GM23248 (cell line): ENCODE measurements at regions not wholly inside any gene's neighbourhood (a gene's known extent, or its start where the extent isn't known, plus 50 kb on each side); places are given as distances from the start of the nearest gene placed in this dataset.

Experiments
- DNase-seq: peaks from one replicate; pipeline ENCODE4 v3.0.0-alpha.2; 2015
- H2AFZ ChIP-seq: fragments of 200-600 bp; sonication (generic); 2 replicates; pipeline ENCODE4 v1.6.1; 2016; ENCODE audit warnings: antibody characterized with exemption
- H3F3A ChIP-seq: fragments of 200-600 bp; sonication (generic); 2 replicates; pipeline ENCODE4 v1.6.1; 2016; ENCODE audit warnings: mild to moderate bottlenecking, antibody characterized with exemption, mixed run types; ENCODE audit not compliant: insufficient read depth
- H3K27ac ChIP-seq: fragments of 200-600 bp; sonication (generic); 2 replicates; pipeline ENCODE4 v1.5.1; 2016; ENCODE audit warnings: mild to moderate bottlenecking
- H3K27me3 ChIP-seq: fragments of 200-600 bp; sonication (generic); replicated peaks from 2 replicates; pipeline ENCODE4 v1.6.1; 2016; ENCODE audit warnings: mild to moderate bottlenecking; ENCODE audit not compliant: insufficient read depth
- H3K36me3 ChIP-seq: fragments of 200-600 bp; sonication (generic); 2 replicates; pipeline ENCODE4 v1.6.1; 2016; ENCODE audit warnings: low read depth, mild to moderate bottlenecking
- H3K4me1 ChIP-seq: fragments of 200-600 bp; sonication (generic); 2 replicates; pipeline ENCODE4 v1.6.1; 2016; ENCODE audit warnings: mild to moderate bottlenecking; ENCODE audit not compliant: insufficient read depth
- H3K4me2 ChIP-seq: fragments of 200-600 bp; sonication (generic); one replicate; pipeline ENCODE4 v1.6.1; 2016; ENCODE audit warnings: mild to moderate bottlenecking; ENCODE audit not compliant: unreplicated experiment
- H3K4me3 ChIP-seq: fragments of 200-600 bp; sonication (generic); 2 replicates; pipeline ENCODE4 v1.5.1; 2016; ENCODE audit warnings: mild to moderate bottlenecking
- H3K79me2 ChIP-seq: fragments of 200-600 bp; sonication (generic); 2 replicates; pipeline ENCODE4 v1.6.1; 2016; ENCODE audit warnings: mild to moderate bottlenecking; ENCODE audit not compliant: insufficient read depth
- H3K9ac ChIP-seq: fragments of 200-600 bp; sonication (generic); 2 replicates; pipeline ENCODE4 v1.6.1; 2016; ENCODE audit warnings: mild to moderate bottlenecking
- H3K9me2 ChIP-seq: fragments of 200-600 bp; sonication (generic); 2 replicates; pipeline ENCODE4 v1.6.1; 2016; ENCODE audit warnings: mixed run types, mild to moderate bottlenecking, moderate library complexity; ENCODE audit not compliant: insufficient read depth
- H3K9me3 ChIP-seq: fragments of 200-600 bp; sonication (generic); one replicate; pipeline ENCODE4 v1.6.1; 2017; ENCODE audit warnings: low read depth
- H4K20me1 ChIP-seq: fragments of 200-600 bp; sonication (generic); 2 replicates; pipeline ENCODE4 v1.6.0; 2016; ENCODE audit not compliant: insufficient read depth
- EZH2 ChIP-seq: fragments of 200-600 bp; sonication (generic); IDR thresholded peaks from 2 replicates; pipeline ENCODE4 v1.6.1; 2018; ENCODE audit warnings: antibody characterized with exemption, mild to moderate bottlenecking; ENCODE audit not compliant: insufficient read depth, poor library complexity, severe bottlenecking
- EZH2phosphoT487 ChIP-seq: fragments of 200-600 bp; sonication (generic); IDR thresholded peaks from 2 replicates; pipeline ENCODE4 v1.6.1; 2018; ENCODE audit warnings: antibody characterized with exemption, moderate library complexity, mild to moderate bottlenecking, low read depth; ENCODE audit not compliant: insufficient read depth
- WGBS, 2 experiments: methylation state at CpG; one replicate each; pipeline ENCODE4 v1.1.6; 2015 to 2017; ENCODE audit warnings: low lambda C conversion rate in 2 of 2, low coverage in 1 of 2; ENCODE audit errors: missing lambda C conversion rate in 2 of 2; 5-methylcytosine and 5-hydroxymethylcytosine counted together
- in situ Hi-C: fragments of 300-500 bp; cut with MboI; formaldehyde crosslinking; loops from 2 replicates; pipeline ENCODE4 v1.15.0; 2020

GRCh38 chrY:7692701-7693100 lies 781.1 kb upstream of the AMELY start:
- Histone ChIP-seq H4K20me1 (no peaks in the 10 kb centered on the region), H3K27ac (no peak overlapping the region), H3F3A (no peaks in the 10 kb centered on the region), H3K36me3 (no peaks in the 10 kb centered on the region), H3K27me3 (no peaks in the 10 kb centered on the region), H3K79me2 (no peaks in the 10 kb centered on the region), H2AFZ (no peak overlapping the region), H3K9me3 (no peaks in the 10 kb centered on the region), H3K4me3 (no peak overlapping the region), H3K9me2 (no peaks in the 10 kb centered on the region), H3K4me1 (no peaks in the 10 kb centered on the region), H3K9ac (no peak overlapping the region), H3K4me2 (no peak overlapping the region)
- TF ChIP-seq EZH2 (no peak), EZH2phosphoT487 (no peak)
- in situ Hi-C loops = no loop called here
- DNase-seq = no peak
- WGBS, 2 experiments = 67% methylated on average over 1 of the region's 1 CpG

GRCh38 chrY:7687086-7687485 lies 775.5 kb upstream of the AMELY start:
- Histone ChIP-seq H3K9me3 (no peaks in the 10 kb centered on the region), H3K4me2 (no peak overlapping the region), H3K27me3 (no peaks in the 10 kb centered on the region), H3K9me2 (no peaks in the 10 kb centered on the region), H3F3A (peaks cover 8% of the 10 kb centered on the region), H3K79me2 (no peaks in the 10 kb centered on the region), H3K4me3 (no peak overlapping the region), H2AFZ (no peak overlapping the region), H3K9ac (no peak overlapping the region), H3K27ac (no peak overlapping the region), H3K4me1 (peaks cover 14% of the 10 kb centered on the region), H3K36me3 (no peaks in the 10 kb centered on the region), H4K20me1 (no peaks in the 10 kb centered on the region)
- TF ChIP-seq EZH2phosphoT487 = no peak
- TF ChIP-seq EZH2 = no peak
- in situ Hi-C loops = no loop called here
- WGBS, 2 experiments = 86 to 94% methylated on average over 3 of the region's 3 CpGs
- DNase-seq = no peak

GRCh38 chrY:7684546-7684945 lies 773.0 kb upstream of the AMELY start:
- DNase-seq = no peak
- Histone ChIP-seq H3F3A (peaks cover 17% of the 10 kb centered on the region), H3K36me3 (no peaks in the 10 kb centered on the region), H3K4me1 (peaks cover 23% of the 10 kb centered on the region), H3K9me3 (no peaks in the 10 kb centered on the region), H3K79me2 (no peaks in the 10 kb centered on the region), H2AFZ (no peak overlapping the region), H3K27me3 (no peaks in the 10 kb centered on the region), H3K4me3 (no peak overlapping the region), H3K4me2 (no peak overlapping the region), H3K27ac (no peak overlapping the region), H3K9ac (no peak overlapping the region), H4K20me1 (no peaks in the 10 kb centered on the region), H3K9me2 (no peaks in the 10 kb centered on the region)
- 96 to 100% methylated on average over 2 of the region's 2 CpGs for WGBS, 2 experiments
- TF ChIP-seq EZH2phosphoT487 = no peak
- TF ChIP-seq EZH2 = no peak
- in situ Hi-C loops = no loop called here

GRCh38 chrY:7682386-7682785 lies 770.8 kb upstream of the AMELY start:
- Histone ChIP-seq H3K4me3 (no peak overlapping the region), H3K4me1 (peaks cover 23% of the 10 kb centered on the region), H3F3A (peaks cover 17% of the 10 kb centered on the region), H3K4me2 (no peak overlapping the region), H3K79me2 (no peaks in the 10 kb centered on the region), H3K27me3 (no peaks in the 10 kb centered on the region), H3K9me3 (no peaks in the 10 kb centered on the region), H3K9ac (no peak overlapping the region), H4K20me1 (no peaks in the 10 kb centered on the region), H3K27ac (peak overlapping the region; percentile 45; the same call in 1 of the 2 replicates), H3K36me3 (no peaks in the 10 kb centered on the region), H2AFZ (no peak overlapping the region), H3K9me2 (no peaks in the 10 kb centered on the region)
- peak; percentile 42 for DNase-seq
- in situ Hi-C loops = no loop called here
- 0 out of 2 replicates have a peak, but pooled peaks have one; percentile 31 for TF ChIP-seq EZH2phosphoT487
- TF ChIP-seq EZH2 = no peak

- in situ Hi-C loops = no loop called here
- no peaks in the 10 kb centered on the region for H4K20me1 ChIP-seq
- no peak for DNase-seq
- TF ChIP-seq EZH2 (no peak), EZH2phosphoT487 (no peak)
- H3K27me3 ChIP-seq = no peaks in the 10 kb centered on the region
- no peaks in the 10 kb centered on the region for H3K79me2 ChIP-seq
- no peak overlapping the region for H3K4me3 ChIP-seq
- no peaks in the 10 kb centered on the region for H3K36me3 ChIP-seq
- H3K4me2 ChIP-seq = no peak overlapping the region
- no peak overlapping the region for H3K27ac ChIP-seq
- H3K9ac ChIP-seq = no peak overlapping the region
- WGBS, 2 experiments = 97 to 100% methylated on average over 4 of the region's 4 CpGs
- H3K4me1 ChIP-seq = peaks cover 20% of the 10 kb centered on the region
- no peaks in the 10 kb centered on the region for H3K9me2 ChIP-seq
- no peak overlapping the region for H2AFZ ChIP-seq
- H3F3A ChIP-seq = peaks cover 17% of the 10 kb centered on the region
- no peaks in the 10 kb centered on the region for H3K9me3 ChIP-seq
Measured at GRCh38 chrY:7681426-7681825, 769.9 kb upstream of the AMELY start.
